Astrocyte of the cerebellum (primary cell): ENCODE measurements at regions not wholly inside any gene's neighbourhood (a gene's known extent, or its start where the extent isn't known, plus 50 kb on each side); places are given as distances from the start of the nearest gene placed in this dataset.

Experiments used
- DNase-seq: peaks from one replicate; pipeline ENCODE4 v3.0.0-alpha.2; 2011; ENCODE audit warnings: low read depth
- H3K4me3 ChIP-seq: 2 replicates; pipeline ENCODE4 v1.5.1; 2011; ENCODE audit warnings: mild to moderate bottlenecking, low read depth, low read length, moderate library complexity
- in situ Hi-C: cut with HindIII; loops from 2 replicates; pipeline ENCODE4 v1.10.0; 2017; ENCODE audit warnings: low sequenced_read_pairs
- TF ChIP-seq, protein P1 (sequence below): IDR thresholded peaks from 2 replicates; pipeline ENCODE4 v1.5.1; 2012; ENCODE audit warnings: low read length, low read depth, moderate library complexity, mild to moderate bottlenecking; ENCODE audit errors: missing control alignments

DNA sequence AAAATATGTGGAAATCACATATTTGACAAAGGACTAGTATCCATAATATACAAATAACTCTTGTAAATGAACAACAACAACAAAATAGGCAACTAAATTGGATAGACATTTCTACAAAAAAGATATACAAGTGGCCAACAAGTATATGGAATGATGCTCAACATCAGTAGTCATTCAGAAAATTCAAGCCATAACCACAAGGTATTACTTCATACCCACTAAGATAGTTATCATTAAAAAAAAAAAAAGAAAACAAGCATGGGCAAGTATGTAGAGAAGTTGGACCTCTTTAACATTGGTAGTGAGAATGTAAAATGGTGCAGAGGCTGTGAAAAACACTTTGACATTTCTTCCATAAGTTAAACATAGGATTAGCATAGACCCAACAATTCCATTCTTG lies 80.8 kb downstream of the CYP26A1 start:
- TF ChIP-seq, protein P1, sequence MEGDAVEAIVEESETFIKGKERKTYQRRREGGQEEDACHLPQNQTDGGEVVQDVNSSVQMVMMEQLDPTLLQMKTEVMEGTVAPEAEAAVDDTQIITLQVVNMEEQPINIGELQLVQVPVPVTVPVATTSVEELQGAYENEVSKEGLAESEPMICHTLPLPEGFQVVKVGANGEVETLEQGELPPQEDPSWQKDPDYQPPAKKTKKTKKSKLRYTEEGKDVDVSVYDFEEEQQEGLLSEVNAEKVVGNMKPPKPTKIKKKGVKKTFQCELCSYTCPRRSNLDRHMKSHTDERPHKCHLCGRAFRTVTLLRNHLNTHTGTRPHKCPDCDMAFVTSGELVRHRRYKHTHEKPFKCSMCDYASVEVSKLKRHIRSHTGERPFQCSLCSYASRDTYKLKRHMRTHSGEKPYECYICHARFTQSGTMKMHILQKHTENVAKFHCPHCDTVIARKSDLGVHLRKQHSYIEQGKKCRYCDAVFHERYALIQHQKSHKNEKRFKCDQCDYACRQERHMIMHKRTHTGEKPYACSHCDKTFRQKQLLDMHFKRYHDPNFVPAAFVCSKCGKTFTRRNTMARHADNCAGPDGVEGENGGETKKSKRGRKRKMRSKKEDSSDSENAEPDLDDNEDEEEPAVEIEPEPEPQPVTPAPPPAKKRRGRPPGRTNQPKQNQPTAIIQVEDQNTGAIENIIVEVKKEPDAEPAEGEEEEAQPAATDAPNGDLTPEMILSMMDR, result no peak
- in situ Hi-C loops, result no loop called here
- no peak overlapping the region for H3K4me3 ChIP-seq
- DNase-seq, result no peak

DNA sequence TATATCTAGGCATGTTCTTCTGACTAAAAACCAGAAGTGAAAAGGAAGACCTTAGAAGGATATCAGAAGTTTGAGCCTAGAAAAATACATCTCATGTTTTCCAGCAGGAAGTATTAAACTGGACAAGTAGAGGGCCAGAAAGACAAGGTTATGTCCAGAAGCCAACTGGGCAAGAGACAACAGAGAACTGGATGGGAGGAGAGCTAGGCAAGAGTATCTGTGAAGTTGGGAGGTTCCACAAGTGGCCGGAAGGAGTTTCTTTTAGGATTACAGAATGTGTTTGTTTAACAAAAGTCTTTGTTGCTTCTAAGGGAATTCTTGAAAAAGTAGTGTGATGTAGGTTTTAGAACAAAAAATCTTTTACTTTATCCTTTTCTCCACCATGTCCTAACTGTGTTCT lies 86.4 kb downstream of the CYP26A1 start:
- H3K4me3 ChIP-seq, result no peak overlapping the region
- DNase-seq, result no peak
- TF ChIP-seq, protein P1, result no peak
- in situ Hi-C loops, result no loop called here

DNA sequence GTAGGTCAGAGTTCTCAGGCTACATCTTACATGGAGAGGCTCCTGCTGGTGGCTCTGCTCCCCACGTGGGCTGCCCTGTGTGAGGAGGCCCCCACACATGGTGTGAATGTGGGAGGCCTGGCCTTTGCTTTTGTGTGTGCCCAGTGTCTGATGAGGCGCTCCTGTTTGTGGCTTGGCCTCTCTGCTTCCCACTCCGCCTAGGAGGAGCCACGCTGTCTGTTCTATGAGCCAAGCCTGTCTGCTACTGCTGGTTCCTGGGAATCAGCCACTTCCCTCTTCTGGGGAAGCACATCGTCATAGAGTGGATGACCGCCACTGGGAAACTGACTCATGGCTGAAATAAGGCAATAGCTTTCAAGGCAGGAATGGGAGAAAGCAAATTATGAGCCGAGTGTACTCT lies 87.1 kb downstream of the CYP26A1 start:
- in situ Hi-C loops, result no loop called here
- H3K4me3 ChIP-seq, result no peak overlapping the region
- DNase-seq, result peak; percentile 79
- TF ChIP-seq, protein P1, result no peak

DNA sequence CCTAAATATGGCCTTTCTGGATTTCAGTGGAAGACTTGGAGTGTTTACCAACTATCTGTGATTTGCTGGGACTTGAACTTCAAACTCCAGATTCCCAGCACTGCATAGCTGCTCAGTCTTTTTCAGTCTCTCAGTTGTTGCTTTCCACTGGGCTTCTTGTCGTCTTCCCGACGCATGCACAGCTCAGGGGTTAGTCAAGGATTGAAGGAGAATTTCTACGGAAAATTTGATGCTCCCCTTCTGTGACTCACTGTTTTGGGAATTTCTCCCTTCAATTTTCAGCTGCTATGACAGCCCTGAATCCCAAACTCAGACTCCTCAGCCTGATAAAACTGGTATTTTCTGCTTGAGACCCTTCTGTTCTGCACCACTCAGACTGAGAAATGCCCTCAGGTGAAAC lies 91.7 kb downstream of the CYP26A1 start:
- no peak overlapping the region for H3K4me3 ChIP-seq
- no peak for DNase-seq
- TF ChIP-seq, protein P1, result no peak
- in situ Hi-C loops, result no loop called here

DNA sequence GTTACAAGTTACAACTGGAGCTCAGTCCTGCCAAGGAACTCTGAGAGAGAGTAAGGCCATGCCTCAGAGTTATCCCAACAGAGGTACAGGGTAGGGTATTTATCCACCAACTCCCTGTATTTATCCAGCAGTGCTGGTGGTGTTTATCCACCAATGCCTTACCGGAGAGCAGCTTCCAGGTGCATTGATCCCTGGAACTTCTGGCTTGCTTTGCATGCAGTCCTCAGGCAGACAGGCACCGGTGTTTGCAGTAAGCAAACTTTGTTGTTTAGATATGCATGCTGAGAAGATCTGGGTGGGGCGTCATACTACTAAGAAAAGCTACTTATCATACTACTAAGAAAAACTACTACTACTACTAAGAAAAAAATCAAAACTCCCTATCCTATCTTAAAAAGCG lies 92.4 kb downstream of the CYP26A1 start:
- no peak overlapping the region for H3K4me3 ChIP-seq
- DNase-seq, result no peak
- TF ChIP-seq, protein P1, result no peak
- in situ Hi-C loops, result no loop called here

DNA sequence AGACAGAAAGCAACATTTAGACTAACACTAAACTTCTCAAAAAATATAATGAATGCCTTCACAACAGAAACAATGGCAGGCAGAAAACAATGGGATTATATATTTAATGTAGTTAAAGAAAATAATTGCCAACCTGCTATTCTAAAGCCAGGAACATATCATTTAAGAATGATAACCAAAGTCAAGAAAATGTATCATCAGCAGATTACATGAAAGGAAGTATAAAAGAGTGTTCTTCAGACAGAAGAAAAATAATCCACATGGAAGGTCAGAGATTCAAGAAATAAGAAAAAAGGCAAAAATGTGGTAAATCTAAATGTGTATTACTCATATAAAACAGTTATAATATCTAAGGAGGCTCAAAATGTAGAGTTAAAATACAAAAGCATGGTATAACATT lies 98.1 kb downstream of the CYP26A1 start:
- no peak for DNase-seq
- TF ChIP-seq, protein P1, result no peak
- in situ Hi-C loops, result loop anchor here (10.0 kb wide), 1 partner anchor 93 kb away; no protein-coding TSS in a partner anchor
- no peak overlapping the region for H3K4me3 ChIP-seq
